HG02973 (cell line): ENCODE measurements at regions not wholly inside any gene's neighbourhood (a gene's known extent, or its start where the extent isn't known, plus 50 kb on each side); places are given as distances from the start of the nearest gene placed in this dataset.
"Not testable (repeated sequence)": the region's sequence is repeated elsewhere in the genome, so short reads cannot be mapped to it uniquely, and the experiment has no call there.

Experiments used
- ATAC-seq: cut with Tn5 transposase; IDR thresholded peaks from one replicate; pipeline ENCODE4 v1.9.1; 2021; ENCODE audit warnings: moderate library complexity; ENCODE audit not compliant: unreplicated experiment

DNA sequence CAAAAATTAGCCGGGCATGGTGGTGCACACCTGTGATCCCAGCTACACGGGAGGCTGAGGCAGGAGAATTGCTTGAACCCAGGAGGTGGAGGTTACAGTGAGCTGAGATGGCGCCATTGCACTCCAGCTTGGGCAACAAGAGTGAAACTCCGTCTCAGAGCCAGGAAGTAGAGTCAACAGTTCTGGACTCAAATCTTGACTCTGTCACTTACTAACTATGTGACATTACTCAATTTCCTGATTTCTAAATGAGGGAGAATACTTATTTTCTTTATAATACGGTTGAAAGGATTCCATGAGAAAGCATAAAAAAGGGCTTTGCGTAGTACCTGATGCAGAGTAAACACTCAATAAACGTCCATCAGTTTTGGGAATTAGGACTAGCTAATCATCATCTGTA, 350.7 kb downstream of the SHQ1 start:
- ATAC-seq = not testable (repeated sequence)

DNA sequence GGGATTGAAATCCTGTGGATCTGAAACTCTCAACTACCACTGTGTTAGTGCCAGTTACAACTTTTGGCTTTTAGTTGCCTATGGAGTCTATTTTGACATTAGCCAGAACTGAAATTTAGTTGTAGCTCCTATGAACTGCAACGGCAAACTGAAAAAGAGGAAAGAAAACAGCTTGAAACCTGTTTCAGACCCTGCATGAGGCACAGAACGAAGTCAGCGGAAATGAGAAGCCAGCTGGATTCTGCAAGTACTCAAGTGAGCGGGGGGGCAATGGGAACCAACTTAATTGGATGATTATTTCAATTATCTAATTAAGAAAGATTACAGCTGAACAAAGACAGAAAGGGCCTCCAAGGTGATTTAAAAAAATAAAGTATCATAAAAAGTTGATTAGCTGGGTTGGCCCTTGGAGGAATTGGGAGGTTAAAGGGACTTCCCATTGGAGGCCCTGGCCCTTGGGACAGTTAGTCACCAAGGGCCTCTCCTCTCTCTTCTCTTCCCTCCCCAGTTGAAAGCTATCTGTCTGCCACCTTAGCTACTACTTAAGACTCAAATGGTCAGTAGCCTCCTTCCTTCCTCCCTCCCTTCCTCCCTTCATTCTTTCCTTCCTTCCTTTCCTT, 352.1 kb downstream of the SHQ1 start:
- ATAC-seq = no peak

DNA sequence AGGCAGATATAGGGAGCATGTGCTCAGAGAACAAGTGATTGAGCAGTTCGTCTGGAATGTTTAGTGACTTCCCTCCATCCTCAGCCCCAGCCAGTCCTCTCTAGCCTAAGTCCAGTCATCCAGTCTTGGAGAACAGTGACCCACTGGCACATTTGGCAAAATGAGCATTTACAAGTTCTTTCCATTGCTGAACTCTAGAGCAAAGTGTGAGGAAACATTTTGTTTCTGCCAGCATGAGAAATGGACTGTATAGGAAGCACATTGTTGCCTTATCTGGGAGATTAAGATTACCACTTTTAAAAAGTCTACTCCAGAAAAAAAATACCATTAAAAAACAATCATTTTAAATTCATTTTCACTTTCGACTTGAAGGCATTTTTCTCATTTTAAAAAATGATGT, 353.6 kb downstream of the SHQ1 start:
- ATAC-seq = no peak

DNA sequence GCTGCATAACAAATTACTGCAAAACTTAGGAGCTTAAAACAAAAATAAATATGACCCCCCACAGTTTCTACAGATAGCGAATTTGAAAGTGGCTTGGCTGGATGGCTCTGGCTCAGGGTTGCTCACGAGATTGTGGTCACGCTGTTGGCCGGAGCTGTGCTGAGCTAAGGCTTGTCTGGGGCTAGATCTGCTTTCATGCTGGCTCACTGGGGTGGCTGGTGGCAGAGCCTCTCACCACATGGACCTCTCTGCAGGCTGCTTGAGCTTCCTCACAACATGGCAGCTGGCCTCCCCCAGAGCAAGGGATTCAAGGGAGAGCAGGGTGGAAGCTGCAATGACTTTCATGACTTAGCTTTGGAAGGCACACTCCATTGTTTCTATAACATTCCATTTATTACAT, 354.1 kb downstream of the SHQ1 start:
- no peak for ATAC-seq

DNA sequence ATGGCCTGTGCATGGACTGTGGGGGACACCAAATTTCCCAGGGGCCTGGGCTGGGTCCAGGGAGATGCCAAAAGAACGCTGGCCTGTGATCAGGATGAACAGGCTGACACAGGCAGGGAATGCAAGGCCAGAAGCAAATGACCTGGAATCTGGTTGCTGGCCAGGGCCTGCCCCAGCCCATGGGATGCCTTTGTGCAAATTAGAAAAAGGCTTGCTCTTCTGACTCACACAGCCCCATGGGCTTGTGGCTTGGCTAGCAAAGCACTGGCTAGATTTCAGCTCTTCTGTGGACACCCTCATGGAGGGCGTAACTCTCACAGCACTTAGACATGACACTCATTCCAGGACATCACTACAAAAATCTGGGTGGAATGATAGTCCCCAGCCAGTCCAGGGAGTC, 356.0 kb downstream of the SHQ1 start:
- no peak for ATAC-seq

DNA sequence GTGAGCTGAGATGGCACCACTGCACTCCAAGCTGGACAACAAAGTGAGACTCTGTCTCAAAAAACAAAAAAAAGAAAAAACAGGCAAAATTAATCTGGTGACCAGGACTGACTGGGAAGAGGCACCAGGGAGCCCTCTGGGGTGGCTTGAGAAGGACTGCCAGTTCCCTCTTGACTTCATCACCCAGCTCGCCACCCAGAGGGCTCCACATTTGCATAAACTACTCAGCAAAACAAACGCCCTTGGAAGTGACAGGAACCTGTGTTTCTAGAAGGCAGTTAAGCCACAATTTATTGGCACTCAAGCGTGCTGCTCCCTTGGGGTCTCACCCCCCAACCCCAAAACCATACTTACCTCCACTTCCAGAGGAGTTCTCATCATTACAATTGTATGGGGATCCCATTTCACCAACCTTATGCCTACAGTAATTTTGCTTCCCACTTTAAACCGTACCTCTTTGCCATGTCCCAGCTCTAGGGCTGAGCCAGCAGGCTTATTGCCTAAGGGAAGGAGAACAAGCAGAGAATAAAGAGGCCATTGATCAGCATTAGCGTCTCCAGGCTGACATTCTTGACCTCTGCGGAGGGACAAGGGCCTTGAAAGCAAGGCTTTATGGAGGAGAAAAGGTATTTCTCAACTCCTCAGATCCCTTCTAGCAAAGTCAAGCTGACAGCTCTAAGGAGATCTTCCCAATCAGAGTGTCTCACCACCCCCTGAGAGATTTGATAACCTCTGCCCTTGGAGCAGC, 357.4 kb downstream of the SHQ1 start:
- no peak for ATAC-seq

DNA sequence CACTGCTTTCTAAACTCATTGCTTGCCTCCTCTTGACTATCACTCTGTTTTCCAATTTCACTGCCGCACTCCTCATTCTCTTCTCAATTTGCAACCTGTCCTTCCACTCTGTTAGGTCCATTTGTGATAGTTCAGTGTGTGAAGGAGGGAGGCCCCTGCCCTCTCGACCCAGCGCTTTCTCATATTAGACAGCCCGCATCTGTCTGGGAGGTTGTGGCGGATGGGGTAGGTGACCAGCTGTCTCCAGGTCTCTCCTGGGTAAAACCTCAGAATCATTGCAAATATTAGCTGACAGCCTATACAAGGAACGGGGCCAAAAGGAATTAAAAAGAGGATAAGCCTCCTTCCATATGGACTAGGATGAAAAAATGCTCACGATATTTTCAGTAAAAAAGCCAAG, 358.3 kb downstream of the SHQ1 start:
- ATAC-seq = no peak

DNA sequence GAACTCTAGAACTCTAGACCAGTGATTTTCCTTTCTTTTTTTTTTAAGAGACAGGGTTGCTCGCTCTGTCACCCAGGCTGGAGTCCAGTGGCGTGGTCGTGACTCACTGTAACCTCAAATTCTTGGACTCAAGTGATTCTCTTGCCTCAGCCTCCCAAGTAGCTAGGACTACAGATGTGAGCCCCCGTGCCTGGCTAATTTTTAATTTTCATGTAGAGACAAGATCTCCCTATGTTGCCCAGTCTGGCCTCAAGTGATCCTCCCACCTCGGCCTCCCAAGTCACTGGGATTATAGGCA, 359.6 kb downstream of the SHQ1 start:
- ATAC-seq = no peak

DNA sequence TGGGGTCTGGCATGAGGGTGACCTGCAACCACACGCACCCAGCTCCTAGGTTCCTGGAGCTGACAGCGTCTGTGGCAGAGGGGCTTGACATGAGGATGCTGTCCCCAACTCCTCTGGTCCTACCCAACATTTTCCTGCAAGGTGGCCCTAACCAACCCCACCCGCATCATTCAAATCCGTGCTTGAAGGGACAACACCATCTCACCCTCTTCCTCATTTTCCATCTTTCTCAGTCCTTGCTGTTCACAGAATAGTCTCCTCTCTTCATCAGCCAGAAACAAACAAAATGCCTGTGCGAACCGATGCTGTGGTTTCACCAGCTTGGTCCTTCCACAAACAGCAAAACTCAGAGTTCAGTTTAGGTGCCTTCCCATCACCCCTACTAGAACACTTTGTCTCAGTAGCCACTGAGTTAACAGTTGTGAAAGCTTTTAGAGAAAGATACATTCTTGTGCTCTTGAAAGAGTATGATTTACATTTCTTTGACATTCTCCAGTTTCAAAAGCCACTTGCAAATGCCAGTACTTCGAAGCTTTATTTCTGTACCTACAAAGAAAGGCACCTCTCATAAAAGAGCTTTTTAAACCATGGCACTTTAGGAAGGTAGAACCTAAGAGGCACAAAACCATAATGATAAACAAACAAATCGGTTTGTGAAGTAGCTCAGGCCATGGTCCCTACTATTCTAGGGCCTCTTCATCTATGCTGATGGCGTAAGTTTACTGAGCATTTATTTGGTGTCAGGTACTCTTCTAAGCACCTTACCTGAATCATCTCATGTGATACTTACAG, 360.1 kb downstream of the SHQ1 start:
- ATAC-seq = no peak

DNA sequence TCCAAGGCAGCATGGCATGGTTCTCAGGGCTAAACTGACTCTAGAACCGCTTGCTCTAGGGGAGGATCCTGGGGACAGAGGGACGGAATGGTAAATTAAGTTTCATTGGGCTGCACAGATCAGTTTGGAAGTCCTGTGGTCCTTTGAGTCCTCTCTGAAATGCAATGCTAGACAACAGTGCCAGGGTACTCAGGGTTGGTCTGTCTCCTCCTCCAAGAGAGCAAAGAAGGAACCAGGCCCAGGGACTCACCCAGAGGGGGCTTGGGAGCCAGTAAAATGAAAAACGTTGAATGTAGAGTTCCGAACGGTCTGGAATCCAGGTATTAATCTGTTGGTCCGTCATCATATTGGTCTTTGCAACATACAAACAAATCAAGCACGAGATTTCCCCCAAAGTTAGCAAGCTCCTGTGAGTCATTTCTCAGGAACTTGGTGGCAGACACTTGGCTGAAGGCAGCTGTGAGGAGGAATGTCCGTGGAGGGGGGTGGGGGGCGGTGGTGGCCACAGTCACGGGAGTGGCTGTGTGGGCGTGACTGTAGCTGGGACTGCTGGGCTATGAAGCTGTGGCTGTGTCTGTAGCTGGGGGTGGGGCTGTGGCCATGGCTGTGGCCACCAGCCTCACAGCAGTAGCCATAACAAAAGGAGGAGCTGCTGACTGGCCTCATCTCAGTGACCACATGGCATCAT, 361.0 kb downstream of the SHQ1 start:
- no peak for ATAC-seq

DNA sequence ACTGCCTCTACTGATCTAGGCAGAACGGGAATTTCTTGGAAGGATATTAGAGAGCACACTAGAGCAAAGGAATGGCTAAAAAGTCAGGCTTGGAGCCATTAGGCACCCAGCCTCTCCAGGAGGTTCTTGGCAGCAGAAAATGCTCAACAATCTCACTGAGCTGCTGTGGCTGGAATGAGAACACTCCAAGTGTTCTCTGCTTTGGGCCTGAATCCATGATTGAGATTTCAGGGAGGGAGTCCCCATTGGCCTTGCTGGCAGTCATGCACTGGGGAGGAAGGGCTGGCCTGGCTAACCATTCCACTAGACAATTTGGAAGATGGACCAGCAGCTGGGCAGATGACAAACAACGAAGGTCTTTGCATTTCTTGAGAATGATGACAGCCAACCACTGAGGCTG, 362.6 kb downstream of the SHQ1 start:
- ATAC-seq = no peak

DNA sequence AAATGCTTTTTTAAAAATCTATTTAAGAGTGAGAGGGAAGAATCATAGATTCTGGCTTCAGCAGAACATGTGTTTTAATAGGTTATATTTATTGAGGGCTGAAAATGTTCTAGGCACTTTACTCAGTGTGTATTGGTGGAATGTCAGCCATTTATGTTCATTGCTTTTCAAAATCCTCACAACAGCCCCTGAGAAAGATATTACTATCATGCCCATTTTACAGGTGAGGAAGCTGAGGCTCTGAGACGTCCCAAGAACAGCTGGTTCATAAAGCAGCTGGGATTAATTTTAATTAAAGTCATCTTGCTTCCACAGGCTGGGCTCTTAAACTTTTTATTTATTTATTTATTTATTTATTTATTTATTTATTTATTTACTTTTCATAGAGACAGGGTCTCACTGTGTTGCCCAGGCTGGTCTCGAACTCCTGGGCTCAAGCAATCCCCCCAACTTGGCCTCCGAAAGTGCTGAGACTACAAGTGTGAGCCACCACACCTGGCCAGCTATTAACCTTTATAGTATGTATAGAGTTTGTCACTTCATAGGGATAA, 364.6 kb downstream of the SHQ1 start:
- no peak for ATAC-seq

DNA sequence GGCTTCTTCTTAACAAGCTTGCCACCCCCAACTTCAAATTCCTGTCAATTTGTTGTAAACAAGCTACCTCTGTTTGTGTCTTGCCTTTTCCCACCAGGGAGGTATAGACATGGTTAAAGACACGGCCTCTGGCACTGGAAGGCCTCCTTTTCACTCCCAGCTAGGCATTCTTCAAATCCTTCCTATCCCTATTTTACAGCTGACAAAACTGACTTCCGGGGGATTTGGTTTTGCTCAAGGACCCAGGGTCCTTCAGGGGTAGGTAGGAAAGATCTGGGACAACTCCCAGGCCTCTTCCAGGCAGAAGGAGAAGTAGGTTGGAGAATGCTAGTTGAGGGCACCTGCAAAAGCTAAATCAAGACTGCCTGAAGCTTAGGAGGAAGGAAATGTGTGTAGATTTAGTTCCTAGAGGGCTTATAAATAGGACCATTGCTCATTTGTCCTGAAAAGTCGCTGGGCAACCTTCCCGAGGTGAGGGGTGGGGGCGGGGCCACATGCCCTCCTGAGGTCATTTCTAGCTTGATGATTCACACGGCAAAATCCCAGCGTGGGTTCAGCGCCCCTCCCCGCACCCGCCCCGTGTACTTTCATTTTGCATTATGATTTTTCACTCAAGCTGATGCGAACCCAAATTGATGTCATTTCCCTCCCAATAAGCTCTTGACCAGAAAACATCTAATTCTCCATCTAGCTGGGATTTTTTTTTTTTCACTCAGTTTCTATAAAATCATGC, 365.5 kb downstream of the SHQ1 start:
- ATAC-seq = peak; percentile 54

DNA sequence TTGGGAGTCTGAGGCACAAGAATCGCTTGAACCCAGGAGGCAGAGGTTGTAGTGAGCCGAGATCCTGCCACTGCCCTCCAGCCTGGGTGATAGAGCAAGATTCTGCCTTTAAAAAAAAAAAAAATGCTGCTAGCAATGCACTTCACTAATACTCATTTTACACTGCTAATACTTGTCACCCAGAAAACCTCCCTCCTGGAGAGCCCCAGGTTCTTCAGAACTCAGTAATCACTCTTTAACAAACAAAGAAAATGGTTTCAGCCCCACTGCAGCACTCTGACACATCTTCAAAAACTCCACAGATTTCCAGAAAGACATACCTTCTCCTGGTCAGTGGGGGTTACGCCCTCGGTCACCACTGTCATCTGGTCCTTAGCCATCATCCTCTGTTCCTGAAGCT, 366.7 kb downstream of the SHQ1 start:
- no peak for ATAC-seq

DNA sequence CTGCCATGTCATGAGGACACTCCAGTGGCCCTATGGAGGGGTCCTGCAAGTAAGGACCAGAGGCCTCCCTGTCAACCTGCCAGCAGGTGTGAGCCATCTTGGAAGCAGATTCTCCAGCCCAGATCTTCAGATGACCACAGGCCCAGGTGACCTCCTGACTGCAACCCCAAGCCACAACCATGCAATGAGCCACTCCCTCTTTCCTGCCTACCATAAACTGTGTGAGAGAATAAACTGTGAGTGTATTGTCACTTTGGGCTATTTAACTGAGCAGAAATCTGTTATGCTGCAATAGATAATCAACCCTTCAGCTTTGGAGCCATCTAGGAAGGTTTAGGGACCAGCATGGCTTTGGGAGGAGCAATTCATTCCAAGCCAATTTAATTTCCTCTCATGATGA, 367.9 kb downstream of the SHQ1 start:
- ATAC-seq = no peak

DNA sequence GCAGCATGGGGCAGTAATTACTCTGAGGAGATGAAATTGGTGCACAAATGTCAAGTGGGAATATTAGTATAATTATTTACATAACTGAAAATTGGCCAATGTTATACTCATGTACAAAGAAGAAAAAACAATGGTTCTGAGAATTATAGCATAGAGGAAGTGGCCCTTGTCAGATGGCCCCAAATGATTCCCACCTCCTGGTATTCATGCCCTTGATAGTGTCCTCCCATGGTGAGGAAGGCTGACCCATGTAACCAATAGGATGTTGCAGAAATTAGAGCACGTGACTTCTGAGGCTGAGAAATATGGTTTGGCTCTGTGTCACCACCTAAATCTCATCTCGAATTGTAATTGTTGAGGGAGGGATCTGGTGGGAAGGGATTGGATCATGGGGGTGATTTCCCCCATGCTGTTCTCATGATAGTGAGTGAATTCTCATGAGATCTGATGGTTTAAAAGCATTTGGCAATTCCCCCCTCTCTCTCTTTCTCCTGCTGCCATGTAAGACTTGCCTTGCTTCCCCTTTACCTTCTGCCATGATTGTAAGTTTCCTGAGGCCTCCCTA, 368.5 kb downstream of the SHQ1 start:
- no peak for ATAC-seq

DNA sequence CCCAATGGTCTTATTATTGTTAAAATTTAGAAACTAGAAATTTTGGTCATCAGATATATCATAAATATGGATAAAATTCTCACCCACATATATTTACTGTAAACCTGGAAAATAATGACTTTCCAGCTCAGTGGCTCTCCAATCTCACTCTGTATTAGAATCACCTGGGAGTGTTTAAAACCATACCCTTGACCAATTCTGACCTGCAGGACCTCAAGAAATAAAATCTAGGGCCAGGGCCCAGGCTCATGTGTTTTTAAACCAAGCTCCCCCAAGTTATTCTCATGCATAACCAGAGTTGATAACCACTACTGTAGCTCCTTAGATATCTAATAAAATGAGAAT, 372.1 kb downstream of the SHQ1 start:
- ATAC-seq = no peak

DNA sequence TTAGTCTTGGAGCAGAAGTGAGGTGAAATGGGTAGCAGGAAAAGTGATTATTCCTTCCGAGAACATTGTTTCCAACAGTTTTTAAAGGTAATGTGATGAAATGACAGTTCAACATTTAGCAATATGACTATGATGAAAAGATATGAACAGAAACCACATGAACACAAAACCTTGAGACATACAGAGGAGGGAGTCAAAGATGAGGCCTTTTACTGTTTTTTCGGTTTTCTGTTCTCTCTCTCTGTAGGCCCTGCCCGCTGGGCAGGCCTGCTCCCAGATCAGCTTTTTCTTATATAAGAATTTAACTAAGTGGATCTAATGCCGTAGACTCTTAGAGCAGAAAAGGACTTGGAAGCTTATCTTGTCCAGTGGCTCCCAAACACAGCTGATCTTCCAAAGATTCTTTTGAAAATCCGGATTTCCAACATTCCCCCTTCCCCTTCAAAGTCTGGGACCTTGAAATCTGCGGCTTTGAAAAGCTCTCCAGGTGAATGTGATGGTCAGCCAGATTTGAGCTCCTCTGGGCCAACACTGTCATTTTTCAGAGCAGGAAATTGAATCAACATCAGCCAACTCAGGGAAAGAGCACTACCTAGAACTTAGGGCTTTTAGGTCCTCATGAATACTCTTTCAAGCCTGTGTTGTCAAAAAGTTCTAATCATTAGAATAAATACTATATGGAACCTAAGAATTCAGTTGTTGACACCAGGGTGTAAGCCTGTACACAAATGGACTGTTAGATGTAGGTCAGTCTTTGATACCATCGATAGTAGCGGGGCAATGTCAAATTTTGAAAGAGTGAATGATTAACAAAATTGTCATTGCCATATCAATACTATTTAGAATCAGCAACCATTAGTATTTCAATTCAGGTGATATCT, 372.7 kb downstream of the SHQ1 start:
- no peak for ATAC-seq

DNA sequence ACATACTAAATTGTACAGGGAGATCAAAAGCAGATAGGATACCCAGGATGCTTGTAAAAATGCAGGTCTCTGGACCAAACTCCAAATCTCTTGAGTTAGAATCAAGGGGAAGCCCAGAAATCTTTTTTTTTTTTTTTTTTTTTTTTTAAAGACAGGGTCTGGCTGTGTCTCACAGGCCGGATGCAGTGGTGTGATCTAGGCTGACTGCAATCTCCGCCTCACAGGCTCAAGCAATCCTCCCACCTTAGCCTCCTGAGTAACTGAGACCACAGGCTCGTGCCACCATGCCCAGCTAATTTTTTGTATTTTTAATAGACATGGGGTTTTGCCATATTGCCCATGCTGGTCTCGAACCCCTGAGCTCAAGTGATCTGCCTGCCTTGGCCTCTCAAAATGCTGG, 373.5 kb downstream of the SHQ1 start:
- ATAC-seq = no peak

DNA sequence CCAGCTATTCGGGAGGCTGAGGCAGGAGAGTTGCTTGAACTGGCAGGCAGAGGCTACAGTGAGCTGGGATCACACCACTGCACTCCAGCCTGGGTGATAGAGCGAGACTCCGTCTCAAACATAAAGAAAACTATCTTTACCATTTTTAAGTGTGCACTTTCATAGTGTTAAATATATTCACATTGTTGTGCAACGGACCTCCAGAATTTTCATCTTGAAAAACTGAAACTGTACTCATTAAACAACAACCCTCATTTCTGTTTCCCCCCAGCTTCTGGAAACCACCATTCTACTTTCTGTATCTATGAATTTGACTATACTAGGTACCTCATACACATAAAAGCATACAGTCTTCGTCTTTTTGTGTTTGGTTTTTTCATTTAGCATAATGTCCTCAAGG, 375.1 kb downstream of the SHQ1 start:
- ATAC-seq = peak; percentile 90
